GM21390 (cell line): ENCODE measurements at regions not wholly inside any gene's neighbourhood (a gene's known extent, or its start where the extent isn't known, plus 50 kb on each side); places are given as distances from the start of the nearest gene placed in this dataset.
"Not testable (repeated sequence)": the region's sequence is repeated elsewhere in the genome, so short reads cannot be mapped to it uniquely, and the experiment has no call there.

Experiments
- ATAC-seq: cut with Tn5 transposase; IDR thresholded peaks from one replicate; pipeline ENCODE4 v1.9.1; 2021; ENCODE audit not compliant: unreplicated experiment

DNA sequence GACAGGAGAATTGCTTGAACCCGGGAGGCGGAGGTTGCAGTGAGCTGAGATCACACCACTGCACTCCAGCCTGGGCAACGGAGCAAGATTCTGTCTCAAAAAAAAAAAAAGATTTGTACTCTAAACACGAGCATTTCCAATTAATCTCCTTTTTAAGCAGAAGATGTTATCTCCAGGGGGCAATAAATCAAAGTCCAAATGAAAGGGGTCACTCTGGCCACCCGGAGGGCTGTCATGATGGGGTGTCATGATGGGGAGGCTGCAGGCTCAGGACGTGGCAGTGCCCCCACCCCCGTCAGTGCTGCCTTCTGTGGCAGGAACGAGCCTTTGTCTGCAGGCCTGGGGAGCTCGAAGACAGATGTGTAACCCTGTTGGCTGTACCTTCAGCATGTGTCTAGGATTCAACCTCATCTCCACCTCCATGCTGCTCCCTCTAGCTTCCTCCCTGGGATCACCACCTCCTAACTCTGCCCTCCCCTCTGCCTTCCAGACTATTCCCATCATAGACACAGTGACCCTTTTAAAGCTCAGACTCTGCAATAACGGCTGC is 76.9 kb upstream of the YWHAQ start:
- ATAC-seq = no peak

GRCh38 chr2:9708683-9709538 is 78.1 kb upstream of the YWHAQ start:
- ATAC-seq = no peak

DNA sequence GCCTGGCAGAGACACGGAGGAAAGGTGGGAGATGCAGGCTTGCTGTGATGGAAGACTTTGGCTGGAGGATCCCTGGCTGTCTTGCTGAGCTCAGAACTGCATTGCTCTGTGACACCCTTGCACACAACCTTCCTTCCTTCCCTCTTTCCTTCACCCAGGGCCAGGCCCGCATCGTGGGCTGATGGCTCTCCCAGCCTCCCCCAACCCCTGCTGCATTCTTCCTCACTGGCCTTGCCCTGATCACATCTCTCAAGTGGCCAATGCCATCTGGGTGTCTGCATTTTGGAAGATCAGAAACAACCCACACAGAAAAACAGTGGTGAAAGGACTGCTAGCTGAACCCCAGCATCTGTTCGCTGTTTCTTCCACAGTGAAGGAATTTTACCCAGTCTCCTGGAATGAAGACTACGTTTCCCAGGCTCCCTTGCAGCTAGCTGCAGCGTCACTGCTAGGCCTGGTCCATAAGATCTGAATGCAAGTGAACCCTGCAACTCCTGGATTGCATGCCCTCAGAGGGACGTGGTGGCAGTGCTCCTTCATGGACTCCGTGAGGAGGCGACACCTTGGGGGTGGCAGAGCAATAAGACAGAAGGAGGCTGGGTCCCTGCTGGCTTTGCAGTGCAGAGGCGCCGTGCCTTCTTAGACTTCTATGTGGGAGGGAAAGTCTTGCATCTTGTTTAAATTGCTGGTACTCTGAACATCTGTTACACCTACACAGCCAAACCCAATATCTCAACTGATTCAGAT is 78.9 kb upstream of the YWHAQ start:
- ATAC-seq = no peak

DNA sequence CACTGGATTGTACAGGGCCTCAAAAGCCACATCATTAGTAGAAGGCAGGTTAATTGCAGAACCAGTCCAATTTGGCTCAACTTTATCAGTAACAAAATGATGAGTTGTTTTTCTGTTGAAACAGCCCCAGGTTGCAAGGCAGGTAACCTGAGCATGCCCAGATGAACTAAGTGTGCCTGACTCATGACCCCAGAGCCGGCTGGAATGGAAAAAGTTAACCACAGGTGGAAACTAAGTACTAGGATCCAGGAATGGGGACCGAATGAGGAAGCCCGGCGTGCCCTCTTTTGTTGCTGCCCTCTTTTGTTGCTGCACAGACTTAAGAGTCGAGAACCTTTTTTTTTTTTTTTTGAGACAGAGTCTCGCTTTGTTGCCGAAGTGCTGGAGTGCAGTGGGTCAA is 79.5 kb upstream of the YWHAQ start:
- ATAC-seq = no peak

DNA sequence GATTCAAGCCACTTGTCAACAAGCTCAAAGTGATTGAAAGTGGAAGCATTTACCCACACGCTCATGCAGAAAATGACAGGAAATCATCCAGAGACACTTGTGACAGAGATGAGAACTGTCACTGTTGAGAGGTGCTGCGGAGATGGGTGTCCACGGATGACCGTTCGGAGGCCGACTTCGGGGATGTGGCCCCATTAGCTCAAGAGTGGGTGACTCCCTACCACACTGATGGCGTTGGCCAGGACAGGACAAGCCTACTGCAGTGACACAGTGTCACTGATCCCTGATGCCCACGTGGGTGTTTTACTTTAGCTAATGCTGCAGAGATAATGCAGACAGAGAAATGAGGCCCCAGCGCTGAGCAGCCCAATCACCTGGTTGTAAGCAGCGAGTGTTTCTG is 81.5 kb upstream of the YWHAQ start:
- no peak for ATAC-seq

DNA sequence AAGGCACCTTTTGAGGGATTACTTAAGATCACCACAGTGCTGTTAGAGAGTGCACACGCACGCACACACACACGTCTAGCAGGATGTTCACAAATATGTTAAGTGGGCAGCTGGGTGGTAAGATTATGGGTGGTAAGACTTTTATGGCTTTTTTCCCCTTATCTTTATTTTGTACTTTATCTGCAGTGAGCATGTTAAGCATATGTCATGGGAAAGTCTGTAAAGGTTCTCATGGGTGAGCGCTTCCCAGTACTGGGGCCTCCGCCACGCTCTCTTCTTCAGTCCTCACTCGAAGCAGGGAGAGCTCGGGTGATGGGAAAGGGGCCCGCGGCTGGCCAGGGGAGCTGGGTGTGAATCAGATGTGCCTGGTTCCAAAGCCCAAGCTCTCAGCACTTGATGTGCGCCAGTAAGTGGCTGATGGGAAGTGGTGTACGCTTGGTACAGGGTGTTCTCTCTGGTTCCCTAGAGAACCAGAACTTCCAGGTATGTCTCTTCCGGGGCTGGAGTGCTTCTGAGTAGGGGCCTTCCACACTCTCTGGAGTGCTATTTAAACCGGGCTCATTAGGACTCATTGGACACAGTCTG is 83.9 kb upstream of the YWHAQ start:
- ATAC-seq = no peak

GRCh38 chr2:9715238-9715637 is 84.4 kb upstream of the YWHAQ start:
- ATAC-seq = no peak

DNA sequence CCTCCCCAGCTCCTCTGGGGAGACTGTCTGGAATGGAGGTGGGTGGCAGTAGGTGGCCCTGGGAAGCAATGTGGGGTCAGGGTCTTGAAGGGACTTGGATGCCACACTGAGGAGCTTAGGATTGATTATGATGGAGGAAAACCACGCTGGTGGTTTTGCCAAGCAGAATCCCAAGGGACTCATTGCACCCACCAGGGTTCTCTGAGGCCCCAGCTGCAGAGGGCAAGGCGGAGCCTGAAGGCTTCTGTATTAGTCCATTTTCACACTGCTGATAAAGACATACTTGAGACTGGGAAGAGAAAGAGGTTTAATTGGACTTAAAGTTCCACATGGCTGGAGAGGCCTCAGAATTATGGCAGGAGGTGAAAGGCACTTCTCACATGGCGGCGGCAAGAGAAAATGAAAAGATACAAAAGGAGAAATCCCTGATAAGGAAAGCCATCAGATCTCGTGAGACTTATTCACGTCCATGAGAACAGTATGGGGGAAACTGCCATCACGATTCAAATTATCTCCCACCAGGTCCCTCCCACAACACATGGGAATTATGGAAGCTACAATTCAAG is 87.2 kb upstream of the YWHAQ start:
- no peak for ATAC-seq

GRCh38 chr2:9720352-9721093 is 89.7 kb upstream of the YWHAQ start:
- ATAC-seq = no peak

GRCh38 chr2:9721344-9721743 is 90.5 kb upstream of the YWHAQ start:
- no peak for ATAC-seq

DNA sequence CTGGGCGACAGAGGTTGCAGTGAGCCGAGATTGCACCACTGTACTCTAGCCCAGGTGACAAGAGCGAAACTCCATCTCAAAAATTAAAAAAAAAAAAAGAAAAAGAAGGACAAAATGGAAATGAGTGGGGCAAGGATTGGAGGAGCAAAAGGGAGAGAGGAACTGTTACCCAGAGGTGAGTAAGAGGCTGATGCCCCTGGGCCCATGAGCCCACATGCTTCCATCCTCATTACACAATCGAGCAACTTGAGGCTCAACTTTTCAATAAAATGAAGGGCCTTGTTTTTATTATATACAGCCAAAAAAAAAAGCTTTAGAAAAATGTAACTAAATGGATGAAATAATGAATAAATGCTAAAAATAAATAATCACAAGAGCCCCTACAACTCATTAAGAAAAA is 91.7 kb upstream of the YWHAQ start:
- no peak for ATAC-seq

DNA sequence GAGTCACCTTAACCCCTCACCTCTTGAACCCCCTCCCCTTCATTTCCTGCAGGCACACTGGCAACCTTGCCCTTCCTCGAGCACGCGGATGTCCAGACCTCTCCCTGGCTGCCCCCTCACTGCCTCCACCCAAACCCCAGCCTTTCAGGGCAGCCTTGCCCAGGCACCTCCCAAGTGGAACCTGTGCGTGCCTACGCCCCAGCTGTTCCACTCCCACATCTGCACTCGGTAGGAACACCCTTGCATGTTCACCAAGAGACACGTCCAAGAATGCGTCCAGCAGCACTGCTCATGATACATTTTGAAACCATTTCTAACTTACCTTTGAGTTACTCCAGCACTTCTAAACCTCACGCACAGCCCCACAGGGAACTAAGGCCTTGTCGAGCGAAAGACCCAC is 93.8 kb upstream of the YWHAQ start:
- ATAC-seq = no peak

DNA sequence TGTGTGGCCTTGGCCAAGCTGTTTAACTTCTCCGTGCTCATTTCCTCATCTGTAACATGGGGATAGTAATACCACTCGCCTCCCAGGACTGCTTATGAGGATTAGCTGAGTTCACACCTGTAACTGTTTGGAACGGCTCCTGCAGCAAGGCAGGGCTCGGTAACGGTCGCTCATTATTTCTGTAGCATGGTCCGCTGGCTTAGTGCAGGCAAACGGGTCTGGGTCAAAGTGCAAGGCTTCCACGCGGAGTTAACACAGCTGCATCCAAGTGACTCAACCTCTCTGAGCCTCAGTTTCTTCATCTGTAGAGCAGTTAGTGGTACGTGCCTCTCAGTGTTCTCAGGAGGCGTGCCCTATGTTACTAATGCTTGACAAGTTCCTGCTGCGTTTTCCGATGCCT is 94.3 kb upstream of the YWHAQ start:
- ATAC-seq = no peak

- ATAC-seq = not testable (repeated sequence)
Measured at GRCh38 chr2:9726016-9726415, 95.2 kb upstream of the YWHAQ start.

DNA sequence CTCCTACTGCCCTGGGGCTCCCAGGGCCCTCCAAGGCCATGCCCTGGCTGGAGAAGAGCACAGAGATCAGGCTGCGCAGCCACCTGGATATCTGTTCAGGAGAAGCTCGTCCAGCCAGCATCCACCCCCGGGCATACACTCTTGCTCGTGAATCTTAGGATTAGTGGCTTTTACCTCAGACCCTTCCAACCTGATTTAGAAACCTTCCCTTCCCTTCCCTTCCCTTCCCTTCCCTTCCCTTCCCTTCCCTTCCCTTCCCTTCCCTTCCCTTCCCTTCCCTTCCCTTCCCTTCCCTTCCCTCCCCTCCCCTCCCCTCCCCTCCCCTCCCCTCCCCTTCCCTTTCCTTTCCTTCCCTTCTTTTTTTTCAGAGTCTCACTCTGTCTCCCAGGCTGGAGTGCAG is 99.7 kb upstream of the YWHAQ start:
- not testable (repeated sequence) for ATAC-seq

- ATAC-seq = no peak
Measured at GRCh38 chr2:9732824-9733223, 102.0 kb upstream of the YWHAQ start.

GRCh38 chr2:9734308-9734707 is 103.5 kb upstream of the YWHAQ start:
- ATAC-seq = no peak

- ATAC-seq = no peak
Measured at GRCh38 chr2:9735335-9735734, 104.5 kb upstream of the YWHAQ start.

- no peak for ATAC-seq
Measured at GRCh38 chr2:9736021-9736420, 105.2 kb upstream of the YWHAQ start.

- ATAC-seq = no peak
Measured at GRCh38 chr2:9737053-9737875, 106.0 kb upstream of the TAF1B start.
